Neural cell (in vitro differentiated cells): ENCODE measurements at regions not wholly inside any gene's neighbourhood (a gene's known extent, or its start where the extent isn't known, plus 50 kb on each side); places are given as distances from the start of the nearest gene placed in this dataset.

Experiments
- H2AFZ ChIP-seq: fragments of 200-600, 300-800 bp; sonication (generic), shearing (Covaris generic); 2 replicates; pipeline ENCODE4 v1.6.0; 2014; ENCODE audit warnings: low read depth, mild to moderate bottlenecking, antibody characterized with exemption, low read length, moderate library complexity
- H3F3A ChIP-seq: fragments of 200-600 bp; shearing (Covaris generic); 2 replicates; pipeline ENCODE4 v1.6.1; 2016; ENCODE audit warnings: mild to moderate bottlenecking, moderate library complexity, mixed read lengths, antibody characterized with exemption, low read length; ENCODE audit not compliant: insufficient read depth, poor library complexity, severe bottlenecking
- H3K27ac ChIP-seq: fragments of 200-600, 300-800 bp; sonication (generic), shearing (Covaris generic); 2 replicates; pipeline ENCODE4 v1.5.1; 2014; ENCODE audit warnings: mild to moderate bottlenecking, low read length, moderate library complexity
- H3K27me3 ChIP-seq: fragments of 300-800, 200-600 bp; sonication (generic), shearing (Covaris generic); 2 replicates; pipeline ENCODE4 v1.6.0; 2014; ENCODE audit warnings: mild to moderate bottlenecking, low read depth, low read length, moderate library complexity; ENCODE audit not compliant: insufficient read depth
- H3K36me3 ChIP-seq: fragments of 300-800, 200-600 bp; sonication (generic), shearing (Covaris generic); 2 replicates; pipeline ENCODE4 v1.5.1; 2014; ENCODE audit warnings: mild to moderate bottlenecking, antibody characterized with exemption, low read length, moderate library complexity; ENCODE audit not compliant: insufficient read depth
- H3K4me2 ChIP-seq: fragments of 300-800, 200-600 bp; sonication (generic), shearing (Covaris generic); 2 replicates; pipeline ENCODE4 v1.6.0; 2014; ENCODE audit warnings: mild to moderate bottlenecking, low read length
- H3K4me3 ChIP-seq: fragments of 300-800, 200-600 bp; sonication (generic), shearing (Covaris generic); 2 replicates; pipeline ENCODE4 v1.5.1; 2014; ENCODE audit warnings: mild to moderate bottlenecking, low read length, moderate library complexity
- H3K79me2 ChIP-seq: fragments of 200-600 bp; shearing (Covaris generic); replicated peaks from 2 replicates; pipeline ENCODE4 v1.6.0; 2014; ENCODE audit warnings: mild to moderate bottlenecking, low read length, moderate library complexity; ENCODE audit not compliant: insufficient read depth
- H3K9ac ChIP-seq: fragments of 300-800, 200-600 bp; sonication (generic), shearing (Covaris generic); 2 replicates; pipeline ENCODE4 v1.6.1; 2016; ENCODE audit warnings: mild to moderate bottlenecking, low read length, mixed read lengths
- H3K9me2 ChIP-seq: fragments of 200-600 bp; shearing (Covaris generic); 2 replicates; pipeline ENCODE4 v1.6.1; 2016; ENCODE audit warnings: mild to moderate bottlenecking, low read length, mixed read lengths; ENCODE audit not compliant: insufficient read depth
- H3K9me3 ChIP-seq: fragments of 200-600, 300-800 bp; sonication (generic), shearing (Covaris generic); 2 replicates; pipeline ENCODE4 v1.6.1; 2016; ENCODE audit warnings: mild to moderate bottlenecking, mixed run types, low read length, moderate library complexity, mixed read lengths
- H4K20me1 ChIP-seq: fragments of 200-600 bp; shearing (Covaris generic); 2 replicates; pipeline ENCODE4 v1.6.1; 2016; ENCODE audit warnings: mild to moderate bottlenecking, mixed run types; ENCODE audit not compliant: insufficient read depth
- CTCF ChIP-seq: fragments of 450-650 bp; IDR thresholded peaks from 2 replicates; pipeline ENCODE4 v1.5.1; 2014; ENCODE audit warnings: antibody characterized with exemption, mild to moderate bottlenecking, moderate library complexity; ENCODE audit not compliant: poor library complexity, severe bottlenecking
- EP300 ChIP-seq: fragments of 450-650 bp; conservative IDR thresholded peaks from 2 replicates; pipeline ENCODE4 v1.6.1; 2014; ENCODE audit warnings: antibody characterized with exemption, mild to moderate bottlenecking, moderate library complexity; ENCODE audit not compliant: poor library complexity, severe bottlenecking
- EZH2 ChIP-seq: fragments of 200-600, 300-800 bp; shearing (Covaris generic), sonication (generic); IDR thresholded peaks from 2 replicates; pipeline ENCODE4 v1.6.1; 2014; ENCODE audit warnings: antibody characterized with exemption, low read length, borderline replicate concordance, mild to moderate bottlenecking; ENCODE audit not compliant: insufficient read depth, poor library complexity, severe bottlenecking
- MXI1 ChIP-seq: fragments of 450-650 bp; conservative IDR thresholded peaks from 2 replicates; pipeline ENCODE4 v1.6.1; 2014; ENCODE audit warnings: antibody characterized with exemption, mild to moderate bottlenecking; ENCODE audit not compliant: poor library complexity, severe bottlenecking
- POLR2AphosphoS5 ChIP-seq: IDR thresholded peaks from 2 replicates; pipeline ENCODE4 v1.6.1; 2012
- RAD21 ChIP-seq: fragments of 450-650 bp; conservative IDR thresholded peaks from 2 replicates; pipeline ENCODE4 v1.6.1; 2014; ENCODE audit warnings: antibody characterized with exemption, mild to moderate bottlenecking, moderate library complexity
- REST ChIP-seq: IDR thresholded peaks from 2 replicates; pipeline ENCODE4 v1.6.1; 2012; ENCODE audit warnings: borderline replicate concordance
- SMC3 ChIP-seq: fragments of 450-650 bp; conservative IDR thresholded peaks from 2 replicates; pipeline ENCODE4 v1.6.1; 2014; ENCODE audit warnings: antibody characterized with exemption, mild to moderate bottlenecking, moderate library complexity; ENCODE audit not compliant: poor library complexity
- TAF1 ChIP-seq: IDR thresholded peaks from 2 replicates; pipeline ENCODE4 v1.6.1; 2012; ENCODE audit warnings: low read depth

- H3K4me2 ChIP-seq, result no peak overlapping the region
- TF ChIP-seq REST (no peak), POLR2AphosphoS5 (no peak), RAD21 (no peak), SMC3 (no peak), EZH2 (no peak), MXI1 (no peak), TAF1 (no peak), CTCF (no peak), EP300 (no peak)
These were observed 580.2 kb downstream of the EBF1 start for GRCh38 chr5:158519433-158520021.

GRCh38 chr5:158516521-158516920, 583.2 kb downstream of the EBF1 start:
- no peak for TF ChIP-seq CTCF
- no peak for TF ChIP-seq POLR2AphosphoS5
- no peak for TF ChIP-seq RAD21
- TF ChIP-seq REST, result no peak
- TF ChIP-seq MXI1, result no peak
- TF ChIP-seq SMC3, result no peak
- TF ChIP-seq EZH2, result no peak
- no peak for TF ChIP-seq EP300
- no peak overlapping the region for H3K4me2 ChIP-seq
- no peak overlapping the region for H2AFZ ChIP-seq
- no peaks in the 10 kb centered on the region for H4K20me1 ChIP-seq
- H3F3A ChIP-seq, result no peaks in the 10 kb centered on the region
- no peaks in the 10 kb centered on the region for H3K79me2 ChIP-seq
- no peak overlapping the region for H3K27ac ChIP-seq
- no peaks in the 10 kb centered on the region for H3K9me3 ChIP-seq
- H3K9me2 ChIP-seq, result no peaks in the 10 kb centered on the region
- no peak overlapping the region for H3K4me3 ChIP-seq
- H3K9ac ChIP-seq, result no peak overlapping the region
- H3K27me3 ChIP-seq, result no peaks in the 10 kb centered on the region
- no peaks in the 10 kb centered on the region for H3K36me3 ChIP-seq

More at GRCh38 chr5:158519433-158520021, 580.2 kb downstream of the EBF1 start:
- Histone ChIP-seq H3K79me2 (no peaks in the 10 kb centered on the region), H3F3A (no peaks in the 10 kb centered on the region), H3K4me3 (no peak overlapping the region), H2AFZ (no peak overlapping the region), H3K9ac (no peak overlapping the region), H4K20me1 (no peaks in the 10 kb centered on the region), H3K9me3 (no peaks in the 10 kb centered on the region), H3K9me2 (no peaks in the 10 kb centered on the region), H3K27me3 (no peaks in the 10 kb centered on the region), H3K36me3 (no peaks in the 10 kb centered on the region), H3K27ac (no peak overlapping the region)
